Testis (tissue), 2 donors: ENCODE measurements at regions not wholly inside any gene's neighbourhood (a gene's known extent, or its start where the extent isn't known, plus 50 kb on each side); places are given as distances from the start of the nearest gene placed in this dataset.

ENCODE experiments used
- CTCF ChIP-seq, 3 experiments: fragments of 450-650 bp in 2 of 3; fragments of 200-600 bp in 1 of 3; sonication (generic) in 1 of 3; IDR thresholded peaks; one replicate each; pipeline ENCODE4 v1.5.1; 2016 to 2019; ENCODE audit warnings: antibody characterized with exemption in 3 of 3, mild to moderate bottlenecking in 2 of 3, moderate library complexity in 1 of 3
- POLR2A ChIP-seq: fragments of 450-650 bp; IDR thresholded peaks from one replicate; pipeline ENCODE4 v1.6.1; 2017; ENCODE audit warnings: antibody characterized with exemption, mild to moderate bottlenecking, moderate library complexity

GRCh38 chr4:14848229-14848628, 154.1 kb upstream of the CPEB2 start:
- TF ChIP-seq CTCF (IDR thresholded peaks at IDR 0.05) (no peak), POLR2A (no peak)
